Sciatic nerve (tissue), 2 donors: ENCODE measurements at regions not wholly inside any gene's neighbourhood (a gene's known extent, or its start where the extent isn't known, plus 50 kb on each side); places are given as distances from the start of the nearest gene placed in this dataset.
"Not testable (repeated sequence)": the region's sequence is repeated elsewhere in the genome, so short reads cannot be mapped to it uniquely, and the experiment has no call there.

Experiments used
- ATAC-seq: fragments of 200-7000 bp; cut with Tn5 transposase; one replicate; pipeline ENCODE4 v1.9.1; 2020; ENCODE audit warnings: mild to moderate bottlenecking, moderate library complexity
- DNase-seq: peaks from one replicate; pipeline ENCODE4 v3.0.0-alpha.2; 2020; ENCODE audit warnings: low spot score
- intact Hi-C: fragments of 100-400 bp; cut with DNase I; formaldehyde crosslinking; loops from one replicate; pipeline ENCODE4 v1.14.2; 2022
- donor health status: DM: no; HTN: no; CAD: no.
- donor health status: DM: no; HTN: no; CAD: no.

- intact Hi-C loops = no loop called here
- DNase-seq (no peak), ATAC-seq (peak; percentile 17)
Measured at GRCh38 chr1:177424744-177425143, 254.0 kb downstream of the BRINP2 start.

- intact Hi-C loops = no loop called here
- DNase-seq = no peak
- ATAC-seq = peak; percentile 79
Measured at GRCh38 chr1:177423090-177423489, 252.3 kb downstream of the BRINP2 start.

- ATAC-seq (no peak), DNase-seq (no peak)
- intact Hi-C loops = no loop called here
Measured at GRCh38 chr1:177413982-177414596, 243.3 kb downstream of the BRINP2 start.

GRCh38 chr1:177411381-177411780 is 240.6 kb downstream of the BRINP2 start:
- ATAC-seq (no peak), DNase-seq (no peak)
- intact Hi-C loops = no loop called here

GRCh38 chr1:177410179-177410766 is 239.5 kb downstream of the BRINP2 start:
- intact Hi-C loops = no loop called here
- no peak for ATAC-seq
- DNase-seq = no peak

- DNase-seq, ATAC-seq, intact Hi-C loops: not testable (repeated sequence)
Measured at GRCh38 chr1:177406323-177406722, 235.6 kb downstream of the BRINP2 start.

- intact Hi-C loops = no loop called here
- no peak for ATAC-seq
- DNase-seq = no peak
Measured at GRCh38 chr1:177392336-177392735, 221.6 kb downstream of the BRINP2 start.

- DNase-seq (no peak), ATAC-seq (no peak)
Measured at GRCh38 chr1:177385760-177386698, 215.3 kb downstream of the BRINP2 start.

GRCh38 chr1:177384461-177384860 is 213.7 kb downstream of the BRINP2 start:
- no peak for ATAC-seq
- intact Hi-C loops = no loop called here
- DNase-seq = no peak

More at GRCh38 chr1:177385760-177386698, 215.3 kb downstream of the BRINP2 start:
- intact Hi-C loops = no loop called here

- DNase-seq (no peak), ATAC-seq (no peak)
- intact Hi-C loops = no loop called here
Measured at GRCh38 chr1:177383715-177384114, 213.0 kb downstream of the BRINP2 start.

GRCh38 chr1:177377866-177378265 is 207.1 kb downstream of the BRINP2 start:
- intact Hi-C loops = no loop called here
- ATAC-seq = no peak

GRCh38 chr1:177368255-177368654 is 197.5 kb downstream of the BRINP2 start:
- ATAC-seq = no peak
- DNase-seq = no peak
- intact Hi-C loops = no loop called here

More at GRCh38 chr1:177377866-177378265, 207.1 kb downstream of the BRINP2 start:
- DNase-seq = no peak

- DNase-seq (no peak), ATAC-seq (no peak)
- intact Hi-C loops = no loop called here
Measured at GRCh38 chr1:177366091-177366490, 195.3 kb downstream of the BRINP2 start.

GRCh38 chr1:177360791-177361190 is 190.0 kb downstream of the BRINP2 start:
- intact Hi-C loops = no loop called here
- ATAC-seq = no peak
- DNase-seq = no peak

- ATAC-seq (no peak), DNase-seq (no peak)
- intact Hi-C loops = no loop called here
Measured at GRCh38 chr1:177356674-177357435, 186.1 kb downstream of the BRINP2 start.

GRCh38 chr1:177355575-177355974 is 184.8 kb downstream of the BRINP2 start:
- ATAC-seq (no peak), DNase-seq (no peak)
- intact Hi-C loops = no loop called here

GRCh38 chr1:177354247-177354646 is 183.5 kb downstream of the BRINP2 start:
- ATAC-seq (no peak), DNase-seq (no peak)
- intact Hi-C loops = loop anchor here (5.0 kb wide), 1 partner anchor 563 kb away; no protein-coding TSS in a partner anchor

GRCh38 chr1:177351361-177352108 is 180.8 kb downstream of the BRINP2 start:
- DNase-seq (no peak), ATAC-seq (peak; percentile 31)
- intact Hi-C loops = loop anchor here (5.0 kb wide), 1 partner anchor 566 kb away; no protein-coding TSS in a partner anchor
